ENCODE measurements at regions not wholly inside any gene's neighbourhood (a gene's known extent, or its start where the extent isn't known, plus 50 kb on each side); places are given as distances from the start of the nearest gene placed in this dataset.
"Not testable (repeated sequence)": the region's sequence is repeated elsewhere in the genome, so short reads cannot be mapped to it uniquely, and the experiment has no call there.

GRCh38 chr4:31687717-31688342, 967.7 kb downstream of the PCDH7 start:
- Mint-ChIP-seq H3K27ac (no peak overlapping the region), H3K4me1 (no peaks in the 10 kb centered on the region), H3K9me3 (no peaks in the 10 kb centered on the region)

GRCh38 chr4:31692399-31692940, 972.3 kb downstream of the PCDH7 start:
- Mint-ChIP-seq H3K4me1 (no peaks in the 10 kb centered on the region), H3K9me3 (no peaks in the 10 kb centered on the region), H3K27me3 (no peaks in the 10 kb centered on the region), H3K27ac (no peak overlapping the region), H3K4me3 (no peak overlapping the region), H3K36me3 (ENCODE audit: low read depth) (no peaks in the 10 kb centered on the region)
- intact Hi-C loops (cut with micrococcal nuclease), result no loop called here
- DNase-seq, result no peak

More at GRCh38 chr4:31687717-31688342, 967.7 kb downstream of the PCDH7 start:
- intact Hi-C loops (cut with micrococcal nuclease), result no loop called here
- DNase-seq, result no peak
- Mint-ChIP-seq H3K27me3 (no peaks in the 10 kb centered on the region), H3K4me3 (no peak overlapping the region), H3K36me3 (ENCODE audit: low read depth) (no peaks in the 10 kb centered on the region)

- H3K4me1 Mint-ChIP-seq, result no peaks in the 10 kb centered on the region
These were observed 981.1 kb downstream of the PCDH7 start for GRCh38 chr4:31701256-31701655.

GRCh38 chr4:31702326-31702725, 982.2 kb downstream of the PCDH7 start:
- Mint-ChIP-seq H3K27me3 (no peaks in the 10 kb centered on the region), H3K36me3 (ENCODE audit: low read depth) (no peaks in the 10 kb centered on the region), H3K27ac (no peak overlapping the region), H3K9me3 (peaks cover 5% of the 10 kb centered on the region), H3K4me1 (no peaks in the 10 kb centered on the region), H3K4me3 (no peak overlapping the region)
- no peak for DNase-seq
- intact Hi-C loops (cut with micrococcal nuclease), result no loop called here

More at GRCh38 chr4:31701256-31701655, 981.1 kb downstream of the PCDH7 start:
- intact Hi-C loops (cut with micrococcal nuclease), result no loop called here
- Mint-ChIP-seq H3K4me3 (no peak overlapping the region), H3K9me3 (peaks cover 5% of the 10 kb centered on the region), H3K36me3 (ENCODE audit: low read depth) (no peaks in the 10 kb centered on the region), H3K27me3 (no peaks in the 10 kb centered on the region), H3K27ac (no peak overlapping the region)
- no peak for DNase-seq

- Mint-ChIP-seq H3K27ac (no peak overlapping the region), H3K27me3 (no peaks in the 10 kb centered on the region), H3K4me3 (no peak overlapping the region), H3K36me3 (ENCODE audit: low read depth) (no peaks in the 10 kb centered on the region), H3K9me3 (peaks cover 4% of the 10 kb centered on the region), H3K4me1 (no peaks in the 10 kb centered on the region)
- intact Hi-C loops (cut with micrococcal nuclease), result no loop called here
- DNase-seq, result no peak
These were observed 994.1 kb downstream of the PCDH7 start for GRCh38 chr4:31714238-31714637.

GRCh38 chr4:31715302-31715701, 995.1 kb downstream of the PCDH7 start:
- DNase-seq, result no peak
- Mint-ChIP-seq H3K36me3 (ENCODE audit: low read depth) (no peaks in the 10 kb centered on the region), H3K4me1 (no peaks in the 10 kb centered on the region), H3K27ac (no peak overlapping the region), H3K27me3 (no peaks in the 10 kb centered on the region), H3K9me3 (peaks cover 8% of the 10 kb centered on the region), H3K4me3 (no peak overlapping the region)
- intact Hi-C loops (cut with micrococcal nuclease), result no loop called here

- DNase-seq, result no peak
- no peaks in the 10 kb centered on the region for H3K27me3 Mint-ChIP-seq
- no peaks in the 10 kb centered on the region for H3K36me3 Mint-ChIP-seq (ENCODE audit: low read depth)
- H3K4me3 Mint-ChIP-seq, result no peak overlapping the region
- intact Hi-C loops (cut with micrococcal nuclease), result no loop called here
- no peak overlapping the region for H3K27ac Mint-ChIP-seq
- no peaks in the 10 kb centered on the region for H3K4me1 Mint-ChIP-seq
- H3K9me3 Mint-ChIP-seq, result no peaks in the 10 kb centered on the region
These were observed 1006.9 kb downstream of the PCDH7 start for GRCh38 chr4:31727030-31727429.

- intact Hi-C loops (cut with micrococcal nuclease), result no loop called here
- Mint-ChIP-seq H3K4me3 (no peak overlapping the region), H3K36me3 (ENCODE audit: low read depth) (no peaks in the 10 kb centered on the region), H3K4me1 (no peaks in the 10 kb centered on the region), H3K27me3 (no peaks in the 10 kb centered on the region), H3K27ac (no peak overlapping the region), H3K9me3 (no peaks in the 10 kb centered on the region)
- DNase-seq, result no peak
These were observed 1014.8 kb downstream of the PCDH7 start for GRCh38 chr4:31735004-31735403.

GRCh38 chr4:31737419-31737818, 1017.2 kb downstream of the PCDH7 start:
- H3K4me3 Mint-ChIP-seq, result no peak overlapping the region
- H3K36me3 Mint-ChIP-seq (ENCODE audit: low read depth), result no peaks in the 10 kb centered on the region
- intact Hi-C loops (cut with micrococcal nuclease), result no loop called here
- no peak for DNase-seq
- no peaks in the 10 kb centered on the region for H3K4me1 Mint-ChIP-seq
- no peaks in the 10 kb centered on the region for H3K9me3 Mint-ChIP-seq
- H3K27ac Mint-ChIP-seq, result no peak overlapping the region
- H3K27me3 Mint-ChIP-seq, result no peaks in the 10 kb centered on the region

- no peaks in the 10 kb centered on the region for H3K4me1 Mint-ChIP-seq
- H3K27me3 Mint-ChIP-seq, result no peaks in the 10 kb centered on the region
- no peak for DNase-seq
- no peaks in the 10 kb centered on the region for H3K36me3 Mint-ChIP-seq (ENCODE audit: low read depth)
- intact Hi-C loops (cut with micrococcal nuclease), result no loop called here
- H3K4me3 Mint-ChIP-seq, result no peak overlapping the region
- H3K9me3 Mint-ChIP-seq, result no peaks in the 10 kb centered on the region
- H3K27ac Mint-ChIP-seq, result no peak overlapping the region
These were observed 1021.2 kb downstream of the PCDH7 start for GRCh38 chr4:31741326-31741725.

- no peak for DNase-seq
- Mint-ChIP-seq H3K27me3 (no peaks in the 10 kb centered on the region), H3K9me3 (peaks cover 4% of the 10 kb centered on the region), H3K36me3 (ENCODE audit: low read depth) (no peaks in the 10 kb centered on the region), H3K27ac (no peak overlapping the region), H3K4me3 (no peak overlapping the region), H3K4me1 (no peaks in the 10 kb centered on the region)
- intact Hi-C loops (cut with micrococcal nuclease), result no loop called here
These were observed 1028.2 kb downstream of the PCDH7 start for GRCh38 chr4:31748382-31748781.

- H3K27me3 Mint-ChIP-seq; H3K9me3 Mint-ChIP-seq; DNase-seq; H3K27ac Mint-ChIP-seq; H3K4me1 Mint-ChIP-seq; H3K36me3 Mint-ChIP-seq (ENCODE audit: low read depth); intact Hi-C loops (cut with micrococcal nuclease); H3K4me3 Mint-ChIP-seq: not testable (repeated sequence)
These were observed 1030.4 kb downstream of the PCDH7 start for GRCh38 chr4:31750581-31750980.

GRCh38 chr4:31755751-31756150, 1035.6 kb downstream of the PCDH7 start:
- Mint-ChIP-seq H3K27ac (no peak overlapping the region), H3K36me3 (ENCODE audit: low read depth) (no peaks in the 10 kb centered on the region), H3K4me3 (no peak overlapping the region)

GRCh38 chr4:31768756-31769155, 1048.6 kb downstream of the PCDH7 start:
- H3K27ac Mint-ChIP-seq, result no peak overlapping the region
- no peak overlapping the region for H3K4me3 Mint-ChIP-seq
- H3K36me3 Mint-ChIP-seq (ENCODE audit: low read depth), result no peaks in the 10 kb centered on the region
- intact Hi-C loops (cut with micrococcal nuclease), result no loop called here
- no peaks in the 10 kb centered on the region for H3K4me1 Mint-ChIP-seq
- H3K27me3 Mint-ChIP-seq, result no peaks in the 10 kb centered on the region
- no peaks in the 10 kb centered on the region for H3K9me3 Mint-ChIP-seq
- DNase-seq, result no peak

More at GRCh38 chr4:31755751-31756150, 1035.6 kb downstream of the PCDH7 start:
- H3K27me3 Mint-ChIP-seq, result no peaks in the 10 kb centered on the region
- intact Hi-C loops (cut with micrococcal nuclease), result no loop called here
- H3K9me3 Mint-ChIP-seq, result peaks cover 9% of the 10 kb centered on the region
- no peaks in the 10 kb centered on the region for H3K4me1 Mint-ChIP-seq
- DNase-seq, result no peak

GRCh38 chr4:31783311-31783710, 1063.1 kb downstream of the PCDH7 start:
- Mint-ChIP-seq H3K4me3 (no peak overlapping the region), H3K27me3 (no peaks in the 10 kb centered on the region), H3K36me3 (ENCODE audit: low read depth) (no peaks in the 10 kb centered on the region), H3K27ac (no peak overlapping the region), H3K4me1 (no peaks in the 10 kb centered on the region), H3K9me3 (no peaks in the 10 kb centered on the region)
- DNase-seq, result no peak
- intact Hi-C loops (cut with micrococcal nuclease), result no loop called here
